ENCODE measurements at regions not wholly inside any gene's neighbourhood (a gene's known extent, or its start where the extent isn't known, plus 50 kb on each side); places are given as distances from the start of the nearest gene placed in this dataset.

GRCh38 chr18:47557160-47557559 lies 305.7 kb upstream of the SKOR2 start:
- no peak for TF ChIP-seq CTCF (IDR thresholded peaks at IDR 0.05; ENCODE audit: low read length)
- no peak for TF ChIP-seq EZH2 (optimal IDR thresholded peaks at IDR 0.05; ENCODE audit: low read depth, low read length)
- no peak for TF ChIP-seq EZH2phosphoT487 (IDR thresholded peaks at IDR 0.05; ENCODE audit: low read length)

Measured in MM.1S (cell line).